RPMI7951 (cell line): ENCODE measurements at regions not wholly inside any gene's neighbourhood (a gene's known extent, or its start where the extent isn't known, plus 50 kb on each side); places are given as distances from the start of the nearest gene placed in this dataset.
"Not testable (repeated sequence)": the region's sequence is repeated elsewhere in the genome, so short reads cannot be mapped to it uniquely, and the experiment has no call there.

ENCODE experiments used
- DNase-seq: peaks from one replicate; pipeline ENCODE4 v3.0.0-alpha.2; 2012; ENCODE audit warnings: low read depth

GRCh38 chr9:99628849-99629620 is 192.7 kb upstream of the NR4A3 start:
- no peak for DNase-seq

- no peak for DNase-seq
These were observed 189.2 kb upstream of the NR4A3 start for GRCh38 chr9:99632349-99633038.

GRCh38 chr9:99633265-99633664 is 188.4 kb upstream of the NR4A3 start:
- DNase-seq = no peak

DNA sequence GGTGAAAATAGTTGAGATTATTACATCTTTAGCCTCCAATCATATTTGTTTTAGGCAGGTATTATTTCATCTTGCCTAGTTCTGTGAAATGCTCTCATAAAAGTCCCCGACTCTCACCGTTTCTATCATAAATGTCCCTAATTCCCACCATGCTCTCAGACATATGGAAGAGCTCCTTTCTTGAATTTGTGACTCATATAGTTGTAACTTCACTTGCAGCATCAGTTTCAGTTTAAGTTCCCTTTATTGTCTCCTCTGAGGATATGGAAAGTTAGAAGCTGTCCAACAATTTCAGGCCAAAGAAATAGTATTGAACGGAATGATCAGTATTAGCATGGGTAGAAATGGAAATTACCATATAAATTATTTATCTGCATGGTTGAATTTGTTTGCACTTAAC is 187.5 kb upstream of the NR4A3 start:
- no peak for DNase-seq

DNA sequence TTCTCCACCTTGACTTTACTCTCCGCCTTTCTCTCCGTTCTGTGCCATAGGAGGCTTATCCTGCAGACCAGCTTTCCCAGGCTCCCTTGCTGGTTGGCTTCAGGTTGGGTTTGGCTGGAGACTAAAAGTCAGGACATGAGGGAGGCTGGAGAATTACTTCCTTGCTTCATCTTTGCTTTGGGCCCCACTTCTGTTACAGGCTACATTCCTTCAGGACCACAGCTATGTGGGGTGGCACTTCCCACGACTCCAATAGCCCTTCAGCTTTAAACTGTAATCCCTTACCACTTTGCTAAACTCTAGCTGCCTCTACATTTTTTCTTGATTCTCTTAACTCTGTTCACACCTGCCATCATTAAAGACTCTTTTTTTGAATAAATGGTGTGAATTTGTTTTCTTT is 186.7 kb upstream of the NR4A3 start:
- peak; percentile 4 for DNase-seq

- no peak for DNase-seq
These were observed 184.0 kb upstream of the NR4A3 start for GRCh38 chr9:99637641-99638040.

GRCh38 chr9:99638971-99639370 is 182.7 kb upstream of the NR4A3 start:
- no peak for DNase-seq

DNA sequence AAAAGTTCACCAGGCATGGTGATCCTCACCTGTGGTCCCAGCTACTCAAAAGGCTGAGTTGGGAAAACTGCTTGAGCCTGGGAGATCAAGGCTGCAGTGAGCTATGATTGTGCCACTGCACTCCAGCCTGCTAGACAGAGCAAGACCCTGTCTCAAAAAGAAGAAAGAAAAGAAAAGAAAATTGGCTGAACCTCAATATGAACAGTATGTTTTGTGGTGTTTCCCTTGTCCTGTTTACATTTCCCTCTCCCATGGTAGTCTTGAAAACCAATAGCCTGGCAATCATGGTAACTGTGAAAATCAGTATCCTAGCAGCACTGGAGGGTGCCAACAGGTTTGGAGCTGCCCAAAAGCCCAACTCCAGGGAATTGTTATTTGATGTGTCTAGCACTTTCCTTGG is 174.1 kb upstream of the NR4A3 start:
- DNase-seq = no peak

DNA sequence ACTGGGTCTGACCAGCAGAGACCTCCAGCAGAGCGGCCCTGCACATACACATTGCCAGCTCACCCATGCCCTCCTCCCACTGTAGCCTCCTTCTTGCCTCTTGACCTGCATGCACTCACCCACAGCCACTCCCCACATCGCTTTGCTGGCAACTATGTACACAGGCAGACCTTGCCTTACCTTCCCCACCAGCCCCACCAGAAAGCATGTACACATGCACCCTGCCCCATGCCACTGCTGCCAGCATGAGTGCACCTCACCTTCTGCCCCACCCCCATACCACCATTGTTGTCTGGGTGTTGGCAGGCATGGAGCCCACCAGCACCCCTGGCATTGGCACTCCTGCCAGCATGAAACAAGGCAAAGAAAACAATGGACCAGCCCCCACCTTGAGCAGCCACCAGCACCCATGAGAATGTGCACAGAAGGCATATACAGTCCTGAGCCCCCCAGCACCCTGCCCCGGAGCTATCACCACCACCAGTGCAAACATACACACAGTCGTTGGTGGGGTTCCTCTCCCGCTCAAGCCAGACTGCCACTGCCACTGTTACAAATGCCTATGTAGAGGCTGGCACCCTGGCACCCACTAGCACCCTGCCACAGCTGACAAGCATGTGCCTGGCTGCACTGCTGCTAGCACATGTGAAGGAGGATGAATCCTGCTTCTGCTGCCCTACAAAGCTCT is 171.4 kb upstream of the NR4A3 start:
- no peak for DNase-seq

DNA sequence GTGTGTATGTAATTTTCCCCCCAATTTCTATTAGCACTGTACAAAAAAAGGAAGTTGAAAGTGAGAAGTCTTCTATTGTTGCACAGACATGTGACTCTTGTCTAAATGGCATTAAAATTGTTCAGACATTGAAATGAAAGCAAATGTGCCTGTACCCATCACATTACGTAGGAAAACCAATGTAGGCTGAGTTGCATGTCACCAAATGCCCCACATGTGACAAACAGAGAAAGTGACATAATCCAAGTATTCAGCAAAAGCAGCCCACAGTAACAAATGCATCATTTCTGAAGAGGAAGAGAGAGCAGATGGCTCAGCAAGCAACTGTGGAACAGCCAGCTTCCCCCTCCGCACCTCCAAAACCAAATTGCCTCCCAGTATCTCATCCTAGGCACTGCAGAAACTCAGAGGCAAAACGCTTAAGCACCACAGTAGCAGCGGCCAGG is 161.5 kb upstream of the NR4A3 start:
- DNase-seq = no peak

- DNase-seq = no peak
These were observed 158.4 kb upstream of the NR4A3 start for GRCh38 chr9:99663297-99663696.

DNA sequence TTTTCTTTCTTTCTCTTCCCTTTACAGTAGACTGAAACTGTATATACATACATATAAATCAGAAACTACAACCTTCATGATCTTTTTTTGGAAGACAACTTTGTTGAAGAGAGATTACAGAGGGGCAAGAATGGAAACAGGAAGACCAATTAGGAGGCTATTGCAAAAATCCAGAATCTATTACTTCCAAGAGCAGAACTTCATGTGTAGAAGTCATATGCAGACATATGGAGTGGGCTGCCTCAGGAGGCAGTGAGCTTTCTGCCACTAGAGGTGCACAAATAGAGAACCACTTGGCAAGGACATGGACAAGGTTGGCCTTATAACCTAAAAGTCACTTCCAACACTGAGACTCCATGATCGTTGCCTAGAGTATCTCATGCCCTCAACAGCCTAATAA is 157.8 kb upstream of the NR4A3 start:
- no peak for DNase-seq

DNA sequence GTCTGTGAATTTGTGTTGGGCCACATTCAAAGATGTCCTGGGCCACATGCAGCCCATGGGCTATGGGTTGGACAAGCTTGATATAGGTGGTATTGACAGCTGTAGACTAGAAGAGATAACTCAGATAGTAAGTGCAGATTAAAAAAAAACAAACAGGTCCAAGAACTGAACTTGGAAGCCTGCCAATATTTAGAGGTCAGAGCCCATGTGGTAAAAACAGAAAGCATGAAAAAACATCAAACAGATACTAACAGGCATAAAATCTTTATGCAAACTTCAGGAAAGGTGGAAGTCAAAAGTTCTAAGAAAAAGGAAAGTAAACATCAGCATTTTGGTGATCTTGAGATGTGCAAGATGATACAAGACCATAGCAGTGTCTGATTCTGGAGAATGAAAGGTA is 155.1 kb upstream of the NR4A3 start:
- DNase-seq = peak; percentile 25

DNA sequence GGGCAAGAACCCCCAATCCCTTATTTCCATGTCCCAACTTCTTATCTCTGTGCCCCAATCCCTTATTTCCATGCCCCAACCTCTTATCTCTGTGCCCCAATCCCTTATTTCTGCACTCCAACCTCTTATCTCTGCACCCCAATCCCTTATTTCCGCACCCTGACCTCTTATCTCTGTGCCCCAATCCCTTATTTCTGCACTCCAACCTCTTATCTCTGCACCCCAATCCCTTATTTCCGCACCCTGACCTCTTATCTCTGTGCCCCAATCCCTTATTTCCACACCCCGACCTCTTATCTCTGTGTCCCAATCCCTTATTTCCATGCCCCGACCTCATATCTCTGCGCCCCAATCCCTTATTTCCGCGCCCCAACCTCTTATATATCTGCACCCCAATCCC is 150.8 kb upstream of the NR4A3 start:
- DNase-seq = not testable (repeated sequence)

DNA sequence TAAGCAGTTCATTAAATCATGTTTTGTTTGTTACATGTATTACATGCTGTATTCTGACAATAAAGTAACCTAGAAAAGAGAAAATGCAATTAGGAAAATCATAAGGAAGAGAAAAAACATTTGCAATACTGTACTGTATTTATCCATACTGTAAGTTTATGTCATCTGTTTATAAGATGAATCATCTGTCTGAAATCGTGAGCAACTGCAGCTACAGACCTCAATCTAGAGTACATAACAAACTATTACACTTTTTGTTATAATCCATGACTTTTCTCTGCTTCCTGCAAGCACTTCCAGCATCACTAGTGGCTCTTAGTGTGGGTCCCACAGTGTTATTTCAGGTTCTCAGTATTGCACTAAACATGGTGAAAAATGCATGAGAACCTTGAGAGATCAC is 144.4 kb upstream of the NR4A3 start:
- DNase-seq = no peak

DNA sequence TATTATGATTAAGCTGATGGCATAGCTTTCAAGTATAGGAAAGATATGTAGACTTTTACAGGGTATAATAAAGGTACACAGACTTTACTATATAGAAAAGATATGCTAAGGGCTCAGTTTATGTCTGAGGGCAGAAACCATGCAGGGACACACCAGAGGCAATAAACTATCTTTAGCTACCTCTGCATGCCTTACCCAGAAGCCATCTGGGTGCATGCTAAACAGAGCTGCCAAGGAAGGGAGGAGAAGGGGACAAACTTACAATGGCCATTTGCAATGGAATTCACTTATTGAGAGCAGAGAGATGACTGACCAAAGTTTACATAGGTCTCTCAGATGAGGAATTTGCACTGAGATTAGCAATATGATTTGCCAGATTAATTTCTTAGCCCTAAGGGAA is 143.1 kb upstream of the NR4A3 start:
- DNase-seq = no peak

DNA sequence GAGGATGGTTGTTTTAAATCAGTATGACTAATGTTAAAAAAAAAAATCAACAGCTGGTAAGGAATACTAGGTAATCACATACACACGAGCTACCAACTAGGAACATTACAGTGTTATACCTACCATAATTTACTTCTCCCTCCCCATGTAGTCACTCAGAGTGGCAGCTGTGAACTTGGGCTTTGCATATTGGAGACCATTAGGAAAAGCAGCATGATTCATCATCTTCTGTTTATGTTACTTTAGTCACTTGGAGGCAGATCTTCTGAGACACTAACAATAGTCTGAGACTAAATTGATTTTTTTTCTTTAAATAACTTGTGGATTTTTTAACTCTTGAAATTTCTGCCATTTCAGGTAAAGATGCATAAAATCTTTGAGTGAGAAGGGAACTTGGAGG is 141.5 kb upstream of the NR4A3 start:
- DNase-seq = peak; percentile 35

DNA sequence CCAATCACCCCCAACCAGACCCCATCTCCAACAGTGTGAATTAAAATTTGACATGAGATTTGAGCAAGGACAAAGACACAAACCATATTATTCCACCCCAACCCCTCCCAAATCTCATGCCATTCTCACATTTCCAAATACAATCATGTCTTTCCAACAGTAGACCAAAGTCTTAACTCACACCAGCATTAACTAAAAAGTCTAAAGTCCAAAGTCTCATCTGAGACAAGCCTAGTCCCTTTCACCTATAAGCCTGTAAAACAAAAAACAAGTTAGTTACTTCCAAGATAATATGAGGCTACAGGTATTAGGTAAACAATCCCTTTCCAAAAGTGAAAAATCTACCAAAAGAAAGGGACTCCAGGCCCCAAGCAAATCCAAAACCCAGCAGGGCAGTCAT is 140.6 kb upstream of the NR4A3 start:
- DNase-seq = no peak

DNA sequence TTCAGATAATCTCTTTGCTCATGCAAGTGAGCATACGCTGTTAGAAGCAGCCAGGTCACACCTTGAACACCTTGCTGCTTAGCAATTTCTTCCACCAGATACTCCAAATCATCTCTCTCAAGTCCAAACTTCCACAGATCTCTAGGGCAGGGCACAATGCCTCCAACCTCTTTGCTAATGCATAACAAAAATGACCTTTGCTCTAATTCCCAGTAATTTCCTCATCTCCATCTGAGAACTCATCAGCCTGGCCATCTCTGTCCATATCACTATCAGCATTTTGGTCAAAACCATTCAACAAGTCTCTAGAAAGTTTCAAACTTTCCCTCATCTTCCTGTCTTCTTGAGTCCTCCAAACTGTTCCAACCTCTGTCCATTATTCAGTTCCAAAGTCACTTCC is 139.3 kb upstream of the NR4A3 start:
- DNase-seq = no peak

DNA sequence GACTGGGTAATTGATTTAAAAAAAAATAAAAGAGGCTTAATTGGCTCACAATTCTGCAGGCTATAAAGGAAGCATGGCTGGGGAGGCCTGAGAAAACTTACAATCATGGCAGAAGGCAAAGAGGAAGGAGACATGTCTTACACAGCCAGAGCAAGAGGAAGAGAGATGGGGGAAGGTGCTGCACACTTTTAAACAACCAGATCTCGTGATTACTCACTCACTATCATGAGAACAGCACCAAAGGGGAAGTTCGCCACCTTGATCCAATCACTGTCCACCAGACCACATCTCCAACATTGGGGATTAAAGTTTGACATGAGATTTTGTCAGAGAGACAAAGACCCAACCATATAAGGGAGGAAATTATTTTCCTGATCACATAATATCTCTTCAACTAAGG is 138.8 kb upstream of the NR4A3 start:
- DNase-seq = no peak

DNA sequence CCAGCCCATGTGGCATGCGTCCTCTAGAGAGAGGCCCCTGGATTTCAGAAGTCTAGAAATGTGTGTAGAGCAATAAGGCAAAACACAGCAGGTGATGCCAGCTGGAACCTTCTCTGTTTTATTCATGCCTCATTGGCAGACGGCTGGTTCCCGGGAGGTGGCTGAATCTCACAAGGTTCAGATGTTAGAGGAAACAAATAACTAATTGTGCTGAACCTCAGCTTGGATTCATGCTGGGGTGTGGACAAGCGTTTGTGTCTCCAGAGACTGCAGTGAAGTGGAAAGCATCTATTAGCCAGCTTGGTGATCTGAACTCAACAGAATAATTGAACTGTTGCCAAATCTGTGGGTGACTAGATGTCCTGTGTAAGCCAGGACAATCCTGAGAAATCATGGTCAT is 131.1 kb upstream of the NR4A3 start:
- DNase-seq = peak; percentile 3

- DNase-seq = no peak
These were observed 127.8 kb upstream of the NR4A3 start for GRCh38 chr9:99693888-99694287.

GRCh38 chr9:99694393-99694792 is 127.3 kb upstream of the NR4A3 start:
- no peak for DNase-seq
